ENCODE measurements at regions not wholly inside any gene's neighbourhood (a gene's known extent, or its start where the extent isn't known, plus 50 kb on each side); places are given as distances from the start of the nearest gene placed in this dataset.

GRCh38 chr6:145547594-145548335 lies 187.6 kb downstream of the EPM2A start:
- no peak for TF ChIP-seq YY1 (IDR thresholded peaks at IDR 0.05; ENCODE audit: insufficient read depth, insufficient read length)
- TF ChIP-seq SUZ12 (IDR thresholded peaks at IDR 0.05; ENCODE audit: extremely low read depth, insufficient read depth, insufficient read length) = no peak

Data from NT2/D1 (cell line).